ENCODE measurements at regions not wholly inside any gene's neighbourhood (a gene's known extent, or its start where the extent isn't known, plus 50 kb on each side); places are given as distances from the start of the nearest gene placed in this dataset.

- TF ChIP-seq FOXP4 (CRISPR knock-in tag; IDR thresholded peaks at IDR 0.05) = no peak
- TF ChIP-seq STAT5B (CRISPR knock-in tag; IDR thresholded peaks at IDR 0.05) = no peak
- no peak for TF ChIP-seq ZSCAN30 (CRISPR knock-in tag; IDR thresholded peaks at IDR 0.05)
- no peak for TF ChIP-seq BHLHE40 (IDR thresholded peaks at IDR 0.05; ENCODE audit: low read length)
- no peak for TF ChIP-seq MAX (IDR thresholded peaks at IDR 0.05)
- no peak for TF ChIP-seq ZBTB7A (CRISPR knock-in tag; IDR thresholded peaks at IDR 0.05)
- no peak for TF ChIP-seq ZFP62 (CRISPR knock-in tag; IDR thresholded peaks at IDR 0.05)
- no peak for TF ChIP-seq TBL1XR1 (IDR thresholded peaks at IDR 0.05; ENCODE audit: borderline replicate concordance, low read length, partially characterized antibody)
- no peak for TF ChIP-seq CHD2 (IDR thresholded peaks at IDR 0.05; ENCODE audit: low read depth, low read length)
- TF ChIP-seq CSRNP2 (CRISPR knock-in tag; conservative IDR thresholded peaks at IDR 0.05; ENCODE audit: low read depth) = no peak
- TF ChIP-seq EP300 (IDR thresholded peaks at IDR 0.05; ENCODE audit: low read depth in 2 of 2, low read length in 2 of 2) = no peak
- no peak for TF ChIP-seq EP300 (CRISPR knock-in tag; IDR thresholded peaks at IDR 0.05; ENCODE audit: borderline replicate concordance)
Observed at GRCh38 chr9:115212832-115213231, 94.9 kb upstream of the TNC start.
